Neural progenitor cell (in vitro differentiated cells): ENCODE measurements at regions not wholly inside any gene's neighbourhood (a gene's known extent, or its start where the extent isn't known, plus 50 kb on each side); places are given as distances from the start of the nearest gene placed in this dataset.
"Not testable (repeated sequence)": the region's sequence is repeated elsewhere in the genome, so short reads cannot be mapped to it uniquely, and the experiment has no call there.

Experiments used
- DNase-seq: peaks from one replicate; pipeline ENCODE4 v3.0.0-alpha.2; 2016; ENCODE audit warnings: low spot score
- H2AFZ ChIP-seq: fragments of 200-600 bp; sonication (generic); replicated peaks from 2 replicates; pipeline ENCODE4 v1.6.1; 2016; ENCODE audit warnings: antibody characterized with exemption
- H3F3A ChIP-seq: fragments of 200-600 bp; sonication (generic); 2 replicates; pipeline ENCODE4 v1.6.1; 2016; ENCODE audit warnings: antibody characterized with exemption, low read depth
- H3K27ac ChIP-seq: fragments of 200-600 bp; sonication (generic); 2 replicates; pipeline ENCODE4 v1.5.1; 2016; ENCODE audit warnings: mild to moderate bottlenecking
- H3K27me3 ChIP-seq: fragments of 200-600 bp; sonication (generic); 2 replicates; pipeline ENCODE4 v1.6.1; 2016; ENCODE audit warnings: mild to moderate bottlenecking, moderate library complexity
- H3K36me3 ChIP-seq: fragments of 200-600 bp; sonication (generic); 2 replicates; pipeline ENCODE4 v1.5.1; 2016
- H3K4me1 ChIP-seq: fragments of 200-600 bp; sonication (generic); 2 replicates; pipeline ENCODE4 v1.6.1; 2016; ENCODE audit warnings: mixed run types
- H3K4me2 ChIP-seq: fragments of 200-600 bp; sonication (generic); 2 replicates; pipeline ENCODE4 v1.6.1; 2016
- H3K4me3 ChIP-seq: fragments of 200-600 bp; sonication (generic); 2 replicates; pipeline ENCODE4 v1.5.1; 2016
- H3K79me2 ChIP-seq: fragments of 200-600 bp; sonication (generic); 2 replicates; pipeline ENCODE4 v1.6.1; 2016; ENCODE audit warnings: low read depth
- H3K9ac ChIP-seq: fragments of 200-600 bp; sonication (generic); 2 replicates; pipeline ENCODE4 v1.6.1; 2016
- H3K9me3 ChIP-seq: fragments of 200-600 bp; sonication (generic); 2 replicates; pipeline ENCODE4 v1.5.1; 2016; ENCODE audit warnings: low read depth
- H4K20me1 ChIP-seq: fragments of 200-600 bp; sonication (generic); 2 replicates; pipeline ENCODE4 v1.6.1; 2016; ENCODE audit warnings: low read depth
- H3K27ac Mint-ChIP-seq: 3 replicates; pipeline ENCODE4 v1.8.0; 2021; ENCODE audit warnings: mixed read lengths
- H3K27me3 Mint-ChIP-seq: 2 replicates; pipeline ENCODE4 v1.8.0; 2022; ENCODE audit warnings: low read depth, mild to moderate bottlenecking, inconsistent platforms, moderate library complexity, mixed read lengths; ENCODE audit not compliant: insufficient read depth
- H3K36me3 Mint-ChIP-seq: 3 replicates; pipeline ENCODE4 v1.8.0; 2021; ENCODE audit warnings: mixed read lengths
- H3K4me1 Mint-ChIP-seq: 3 replicates; pipeline ENCODE4 v1.8.0; 2021; ENCODE audit warnings: mixed read lengths
- H3K4me3 Mint-ChIP-seq: 3 replicates; pipeline ENCODE4 v1.8.0; 2021; ENCODE audit warnings: mild to moderate bottlenecking, moderate library complexity, mixed read lengths
- H3K9me3 Mint-ChIP-seq: 3 replicates; pipeline ENCODE4 v1.8.0; 2020; ENCODE audit warnings: mixed read lengths
- CTCF ChIP-seq: fragments of 200-600 bp; sonication (generic); IDR thresholded peaks from 2 replicates; pipeline ENCODE4 v1.5.1; 2017; ENCODE audit warnings: antibody characterized with exemption, mild to moderate bottlenecking
- EZH2 ChIP-seq: fragments of 200-600 bp; sonication (generic); IDR thresholded peaks from 2 replicates; pipeline ENCODE4 v1.6.1; 2017; ENCODE audit warnings: antibody characterized with exemption, mild to moderate bottlenecking, moderate library complexity
- EZH2phosphoT487 ChIP-seq: fragments of 200-600 bp; sonication (generic); IDR thresholded peaks from 2 replicates; pipeline ENCODE4 v1.6.1; 2017; ENCODE audit warnings: antibody characterized with exemption

DNA sequence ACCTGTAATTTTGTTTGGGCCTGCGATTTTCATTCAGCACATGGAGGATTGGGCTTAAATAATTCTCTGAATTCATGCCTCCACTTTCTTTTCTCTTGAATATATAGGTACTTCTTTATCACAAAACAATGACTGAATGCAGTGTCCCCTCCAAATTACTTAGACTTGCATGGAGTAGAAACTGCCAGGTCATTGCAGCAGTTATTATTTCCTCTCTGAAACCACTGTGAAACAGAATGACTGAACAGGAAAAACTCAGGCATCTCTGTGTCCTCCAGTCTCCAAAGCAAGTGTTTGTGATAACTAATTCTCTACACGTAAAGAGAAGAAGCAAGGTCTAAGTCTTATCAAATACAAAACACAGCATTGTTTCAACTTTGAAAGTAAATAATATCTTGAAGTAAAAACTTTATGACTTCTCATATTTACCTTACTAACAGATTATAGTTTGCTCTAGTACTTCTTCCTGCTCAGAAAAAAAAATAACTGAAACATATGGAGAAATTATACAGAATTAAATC, 144.5 kb upstream of the DIAPH2 start:
- H3K4me1 Mint-ChIP-seq: peaks cover 5% of the 10 kb centered on the region

DNA sequence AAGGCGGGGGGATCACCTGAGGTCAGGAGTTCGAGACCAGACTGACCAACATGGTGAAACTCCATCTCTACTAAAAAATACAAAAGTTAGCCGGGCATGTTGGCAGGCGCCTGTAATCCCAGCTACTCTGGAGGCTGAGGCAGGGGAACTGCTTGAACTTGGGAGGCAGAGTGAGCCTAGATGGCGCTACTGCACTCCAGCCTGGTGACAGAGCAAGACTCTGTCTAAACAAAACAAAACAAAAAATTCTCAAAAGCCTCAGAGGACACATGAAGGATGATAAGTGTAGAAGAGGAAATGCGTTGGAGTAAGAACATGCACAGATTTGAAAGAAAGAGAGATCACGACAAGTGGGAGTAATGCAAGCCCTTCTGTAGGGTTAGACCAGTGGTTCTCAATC, 138.4 kb upstream of the DIAPH2 start:
- not testable (repeated sequence) for H3K27me3 Mint-ChIP-seq, H3K27me3 ChIP-seq, H3K4me2 ChIP-seq, H3K36me3 ChIP-seq, H3K4me3 ChIP-seq, H3K36me3 Mint-ChIP-seq, H3K4me1 ChIP-seq, H3F3A ChIP-seq, H2AFZ ChIP-seq, H3K79me2 ChIP-seq, H3K9me3 ChIP-seq, H3K9me3 Mint-ChIP-seq, H4K20me1 ChIP-seq, H3K9ac ChIP-seq, H3K27ac ChIP-seq, H3K4me3 Mint-ChIP-seq, H3K4me1 Mint-ChIP-seq, H3K27ac Mint-ChIP-seq
- TF ChIP-seq CTCF: peak; percentile 50
- DNase-seq: peak; percentile 3

More for the DNA sequence above, 144.5 kb upstream of the DIAPH2 start:
- no peaks in the 10 kb centered on the region for H3K79me2 ChIP-seq
- H2AFZ ChIP-seq: no peak overlapping the region
- H3K36me3 ChIP-seq: no peaks in the 10 kb centered on the region
- no peaks in the 10 kb centered on the region for H3K4me1 ChIP-seq
- no peaks in the 10 kb centered on the region for H3K9me3 Mint-ChIP-seq
- H3K27me3 Mint-ChIP-seq: no peaks in the 10 kb centered on the region
- no peak overlapping the region for H3K4me3 Mint-ChIP-seq
- no peak overlapping the region for H3K27ac ChIP-seq
- no peak overlapping the region for H3K27ac Mint-ChIP-seq
- H3K27me3 ChIP-seq: no peaks in the 10 kb centered on the region
- no peak overlapping the region for H3K9ac ChIP-seq
- H4K20me1 ChIP-seq: no peaks in the 10 kb centered on the region
- H3F3A ChIP-seq: no peaks in the 10 kb centered on the region
- H3K4me2 ChIP-seq: no peak overlapping the region
- no peaks in the 10 kb centered on the region for H3K36me3 Mint-ChIP-seq
- H3K4me3 ChIP-seq: no peak overlapping the region
- H3K9me3 ChIP-seq: no peaks in the 10 kb centered on the region
- DNase-seq: no peak
- no peak for TF ChIP-seq EZH2
- TF ChIP-seq EZH2phosphoT487: no peak
- TF ChIP-seq CTCF: no peak

DNA sequence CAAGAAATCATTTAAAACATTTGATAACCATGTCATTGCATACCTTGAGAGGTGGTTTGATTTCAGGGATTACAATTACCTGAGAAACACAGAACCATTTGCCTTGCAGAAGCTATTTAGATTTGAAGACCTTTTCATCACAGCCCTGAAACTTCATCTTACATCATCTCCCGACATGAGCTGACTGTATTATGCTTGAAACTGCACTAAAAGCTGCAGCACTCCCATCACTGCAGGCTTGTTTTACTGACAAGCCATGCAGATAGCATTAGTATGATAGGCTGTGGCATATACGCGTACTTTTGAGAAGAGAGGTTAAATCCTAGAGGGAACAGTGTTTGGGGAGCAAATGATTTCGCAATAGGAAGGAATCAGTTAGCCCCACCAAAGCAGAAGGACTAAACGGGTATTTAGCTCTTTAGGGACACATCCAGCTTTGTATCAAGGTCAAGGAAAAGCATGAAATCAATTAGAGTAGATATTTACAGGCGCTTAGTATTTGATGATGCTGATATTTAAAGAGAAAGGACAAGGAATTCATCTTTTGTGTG, 133.2 kb upstream of the DIAPH2 start:
- Mint-ChIP-seq H3K27me3 (no peaks in the 10 kb centered on the region), H3K36me3 (no peaks in the 10 kb centered on the region), H3K27ac (no peak overlapping the region), H3K4me3 (no peak overlapping the region), H3K4me1 (peaks cover 2% of the 10 kb centered on the region), H3K9me3 (no peaks in the 10 kb centered on the region)
- Histone ChIP-seq H3K36me3 (no peaks in the 10 kb centered on the region), H3K4me3 (no peak overlapping the region), H2AFZ (no peak overlapping the region), H3K27me3 (no peaks in the 10 kb centered on the region), H3K9ac (no peak overlapping the region), H3K27ac (no peak overlapping the region), H3K79me2 (no peaks in the 10 kb centered on the region), H3K9me3 (no peaks in the 10 kb centered on the region), H3K4me2 (no peak overlapping the region), H4K20me1 (no peaks in the 10 kb centered on the region), H3K4me1 (peaks cover 15% of the 10 kb centered on the region), H3F3A (peaks cover 4% of the 10 kb centered on the region)
- DNase-seq: no peak
- TF ChIP-seq EZH2: no peak
- no peak for TF ChIP-seq EZH2phosphoT487

- Mint-ChIP-seq H3K27ac (no peak overlapping the region), H3K27me3 (no peaks in the 10 kb centered on the region), H3K9me3 (no peaks in the 10 kb centered on the region), H3K36me3 (no peaks in the 10 kb centered on the region), H3K4me1 (peaks cover 4% of the 10 kb centered on the region), H3K4me3 (no peak overlapping the region)
- Histone ChIP-seq H3K4me2 (no peak overlapping the region), H3K4me1 (peaks cover 15% of the 10 kb centered on the region), H3K27ac (no peak overlapping the region), H3F3A (peaks cover 4% of the 10 kb centered on the region), H3K9ac (no peak overlapping the region), H3K36me3 (no peaks in the 10 kb centered on the region), H3K27me3 (no peaks in the 10 kb centered on the region), H3K4me3 (no peak overlapping the region), H3K79me2 (no peaks in the 10 kb centered on the region), H2AFZ (peak overlapping the region; percentile 17), H4K20me1 (no peaks in the 10 kb centered on the region), H3K9me3 (no peaks in the 10 kb centered on the region)
- DNase-seq: no peak
- TF ChIP-seq EZH2 (no peak), CTCF (no peak)
These were observed 127.8 kb upstream of the DIAPH2 start for GRCh38 chrX:96556886-96557285.

- not testable (repeated sequence) for H3K4me2 ChIP-seq, H3K36me3 ChIP-seq, H4K20me1 ChIP-seq, H3K4me3 Mint-ChIP-seq, H3K27me3 ChIP-seq, H2AFZ ChIP-seq, H3K9me3 ChIP-seq, H3K27ac Mint-ChIP-seq, H3F3A ChIP-seq, H3K9ac ChIP-seq, H3K79me2 ChIP-seq, H3K36me3 Mint-ChIP-seq, H3K4me3 ChIP-seq, H3K4me1 Mint-ChIP-seq, H3K9me3 Mint-ChIP-seq, DNase-seq, H3K27me3 Mint-ChIP-seq, H3K27ac ChIP-seq, H3K4me1 ChIP-seq
These were observed 123.5 kb upstream of the DIAPH2 start for GRCh38 chrX:96561129-96561528.
